Activated naive CD4-positive, alpha-beta T cell treated with Interleukin-2 at 50 U/mL for 16 hours (primary cell): ENCODE measurements at regions not wholly inside any gene's neighbourhood (a gene's known extent, or its start where the extent isn't known, plus 50 kb on each side); places are given as distances from the start of the nearest gene placed in this dataset.

Experiments
- DNase-seq: peaks from one replicate; pipeline ENCODE4 v3.0.0-alpha.2; 2020

DNA sequence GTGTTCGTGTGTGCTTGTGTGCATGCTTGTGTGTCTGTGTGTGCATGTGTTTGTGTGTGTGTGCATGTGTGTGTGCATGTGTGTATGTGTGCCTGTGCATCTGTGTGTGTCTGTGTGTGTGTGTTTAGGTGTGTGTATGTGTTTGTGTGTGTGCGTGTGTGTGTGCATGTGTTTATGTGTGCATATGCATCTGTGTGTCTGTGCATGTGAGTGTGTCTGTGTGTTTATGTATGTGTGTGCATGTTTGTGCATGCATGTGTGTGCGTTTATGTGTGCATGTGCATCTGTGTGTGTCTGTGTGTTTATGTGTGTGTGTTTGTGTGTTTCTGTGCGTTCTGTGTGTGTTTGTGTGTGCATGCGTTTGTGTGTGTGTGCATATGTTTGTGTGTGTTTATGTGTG, 106.6 kb upstream of the TNRC6C start:
- DNase-seq: no peak

DNA sequence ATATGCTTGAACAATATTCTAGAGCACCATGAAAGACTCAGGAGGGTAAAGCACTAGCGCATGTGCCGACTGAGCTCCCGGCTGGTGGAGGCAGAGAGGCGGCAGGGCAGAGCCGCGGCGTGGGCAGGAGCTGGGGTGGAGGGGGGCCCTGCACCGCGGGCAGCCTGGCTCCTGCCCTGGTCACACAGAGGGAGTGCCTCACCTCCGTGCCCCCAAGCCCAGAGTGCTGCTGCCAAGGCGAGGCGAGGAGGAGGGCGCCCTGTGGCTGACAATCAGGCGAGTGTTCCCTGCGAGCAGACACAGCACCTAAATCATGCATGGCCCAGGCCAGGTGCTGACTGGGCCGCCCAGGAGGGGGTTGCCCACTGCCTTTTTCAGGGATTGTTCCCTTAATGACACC, 105.8 kb upstream of the TNRC6C start:
- DNase-seq: no peak

DNA sequence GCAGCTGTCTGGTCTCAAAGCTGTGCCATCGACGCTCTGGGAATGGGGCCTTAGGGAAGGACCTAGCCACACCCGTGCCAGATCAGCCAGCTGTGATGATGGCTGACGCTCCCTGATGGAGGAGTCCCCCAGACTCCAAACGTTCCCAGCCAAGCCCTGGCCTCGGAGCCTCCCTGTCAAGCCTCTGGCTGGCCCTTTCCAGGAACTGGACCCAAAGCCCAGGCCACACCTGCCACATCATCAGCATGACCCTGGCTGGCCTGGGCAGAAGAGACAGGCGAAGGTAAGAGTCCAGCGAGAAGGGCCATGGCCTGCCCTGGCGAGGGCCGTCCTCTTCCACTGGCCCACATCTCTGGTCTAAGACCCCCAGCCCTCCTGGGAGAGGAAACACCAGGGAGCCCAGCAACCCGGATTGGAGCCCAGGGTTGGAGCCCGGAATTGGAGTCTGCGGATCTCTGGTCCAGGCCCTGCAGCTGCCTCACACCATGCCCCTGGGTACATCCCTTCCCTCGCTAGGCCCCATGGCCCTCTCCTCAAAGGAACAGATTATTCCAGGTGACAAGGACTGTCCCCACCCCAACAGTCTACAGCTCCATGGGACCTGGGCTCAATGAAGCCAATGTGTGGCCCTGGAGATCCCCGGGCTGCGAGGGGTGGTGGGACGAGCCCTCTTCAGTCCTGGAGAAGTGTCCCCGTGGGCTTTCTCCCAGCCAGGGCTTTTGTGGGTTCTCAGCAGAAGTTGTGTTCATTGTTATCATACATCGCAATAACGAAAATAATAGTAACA, 105.1 kb upstream of the TNRC6C start:
- DNase-seq: no peak

DNA sequence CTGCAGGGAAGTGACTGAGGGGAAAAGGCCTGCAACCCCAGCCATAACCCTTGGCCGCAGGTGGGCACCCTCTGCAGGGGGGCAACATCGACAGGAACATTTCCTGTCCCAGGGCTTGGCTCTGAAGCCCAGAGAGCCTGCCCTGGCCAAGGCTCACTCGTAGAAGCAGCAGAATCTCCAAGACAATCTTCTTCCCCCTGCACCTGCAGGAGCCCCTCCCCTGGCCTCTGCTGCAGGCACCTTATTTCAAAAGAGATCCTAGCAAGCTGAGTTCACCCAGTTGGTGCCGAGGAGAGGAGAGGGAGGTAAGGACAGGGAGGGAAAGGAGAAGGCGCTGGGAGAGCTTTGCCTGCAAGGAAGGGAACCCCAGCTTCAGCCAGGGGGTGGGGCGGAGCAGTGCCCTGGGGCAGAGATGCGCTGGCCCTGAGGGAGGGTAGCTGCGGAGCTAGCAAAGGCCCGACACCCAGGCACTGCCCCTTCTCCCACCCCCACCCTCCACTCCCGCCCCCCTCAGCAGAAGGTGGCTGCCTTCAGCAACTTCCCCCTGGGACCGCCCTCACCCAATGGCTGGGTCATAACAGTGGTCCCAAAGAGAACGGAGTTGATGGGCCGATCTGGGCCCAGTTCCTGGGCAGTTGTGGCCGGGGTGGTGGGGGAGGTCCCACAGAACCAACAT, 104.3 kb upstream of the TNRC6C start:
- no peak for DNase-seq

DNA sequence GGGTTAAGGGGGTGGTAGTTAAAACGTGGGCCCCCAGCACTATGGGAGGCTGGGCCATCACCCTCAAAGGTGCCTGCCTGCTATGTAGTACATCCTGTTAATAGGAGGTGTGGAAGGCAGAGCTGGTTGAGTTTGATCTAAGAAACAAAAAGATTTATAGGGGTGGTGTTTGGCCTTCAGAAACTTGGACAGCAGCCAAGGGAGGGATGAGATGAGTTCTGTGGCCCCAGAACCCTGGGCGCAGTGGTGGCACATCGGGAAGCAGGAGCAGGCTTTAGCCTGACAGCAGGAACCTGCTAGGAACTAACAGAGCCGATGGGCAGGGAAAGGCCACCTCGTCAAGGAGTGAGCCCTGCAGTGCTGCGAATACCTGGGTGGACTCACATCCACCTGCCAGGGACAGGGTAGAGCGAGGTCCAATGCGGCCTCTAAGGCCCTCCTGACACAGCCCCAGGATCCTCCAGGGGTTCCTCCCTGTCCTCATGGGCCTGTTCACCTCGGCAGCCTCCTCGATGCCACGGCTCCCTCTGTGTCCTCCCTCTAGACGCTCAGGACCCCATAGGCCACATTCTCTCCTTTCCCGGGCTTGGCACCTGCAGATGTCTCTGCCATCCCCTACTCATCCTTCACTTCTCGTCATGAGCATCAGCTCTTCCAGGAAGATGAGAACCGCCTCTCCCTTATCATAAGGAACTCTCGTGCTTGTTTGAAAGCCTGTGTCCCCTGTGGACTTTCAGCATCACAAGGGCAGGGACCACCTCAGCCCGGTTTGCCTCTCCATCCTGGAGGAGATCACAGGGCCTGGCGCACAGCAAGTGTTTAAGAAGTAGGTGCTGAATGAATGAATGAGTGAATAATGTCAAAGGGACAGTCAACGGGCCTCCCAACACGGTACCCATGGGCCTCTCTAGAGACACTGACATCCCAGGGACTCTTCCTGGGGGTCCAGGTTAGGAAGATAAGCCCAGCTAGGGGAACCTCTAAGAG, 103.5 kb upstream of the TNRC6C start:
- DNase-seq: no peak

DNA sequence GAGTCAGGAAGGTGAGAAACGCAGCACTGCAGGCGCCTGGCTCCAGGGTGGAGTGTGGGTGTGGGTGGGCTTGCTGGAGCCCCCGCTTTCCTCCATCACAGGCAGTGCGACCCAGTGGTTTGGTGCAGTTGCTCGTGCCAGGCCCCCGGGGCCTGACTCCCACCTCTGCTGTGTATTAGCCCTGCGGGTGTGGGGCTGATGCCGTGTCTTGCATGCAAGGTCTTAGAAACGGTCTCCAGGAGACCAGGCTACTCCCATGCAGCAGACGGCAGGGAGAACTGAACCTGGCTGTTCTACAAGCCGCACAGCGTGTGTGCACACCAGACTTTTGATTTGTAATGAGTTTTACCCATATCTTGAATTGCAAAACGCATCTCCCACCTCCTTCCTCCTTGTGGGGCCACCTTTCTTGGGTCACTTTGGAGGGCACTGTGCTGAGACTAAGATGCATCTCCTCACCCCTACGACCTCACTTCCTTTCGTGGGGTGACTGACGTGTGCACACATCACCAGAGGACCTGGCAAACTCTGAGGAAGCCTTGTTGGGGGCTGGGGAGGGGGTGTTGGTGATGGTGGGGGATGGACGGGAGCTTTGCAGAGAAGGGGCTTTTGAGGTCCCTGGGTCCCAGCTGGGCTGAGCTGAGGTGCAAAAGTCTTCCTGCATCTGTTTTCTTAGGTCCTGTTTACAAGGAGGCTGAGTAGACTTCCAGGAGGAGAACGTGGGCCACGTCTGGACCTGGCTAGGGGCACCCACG, 101.8 kb upstream of the TNRC6C start:
- DNase-seq: no peak

DNA sequence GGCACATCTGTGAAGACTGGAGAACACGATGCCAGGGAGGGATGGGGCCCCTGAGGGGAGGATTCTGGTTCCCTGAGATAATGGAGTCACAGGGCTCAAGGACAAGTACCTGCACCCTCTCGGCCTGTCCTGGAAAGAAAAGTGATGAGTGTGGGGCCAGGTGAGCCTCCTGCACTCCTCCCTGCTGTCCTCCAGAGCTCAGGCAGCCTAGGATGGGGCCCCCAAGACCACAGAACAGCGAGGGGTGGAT, 101.3 kb upstream of the TNRC6C start:
- DNase-seq: no peak

DNA sequence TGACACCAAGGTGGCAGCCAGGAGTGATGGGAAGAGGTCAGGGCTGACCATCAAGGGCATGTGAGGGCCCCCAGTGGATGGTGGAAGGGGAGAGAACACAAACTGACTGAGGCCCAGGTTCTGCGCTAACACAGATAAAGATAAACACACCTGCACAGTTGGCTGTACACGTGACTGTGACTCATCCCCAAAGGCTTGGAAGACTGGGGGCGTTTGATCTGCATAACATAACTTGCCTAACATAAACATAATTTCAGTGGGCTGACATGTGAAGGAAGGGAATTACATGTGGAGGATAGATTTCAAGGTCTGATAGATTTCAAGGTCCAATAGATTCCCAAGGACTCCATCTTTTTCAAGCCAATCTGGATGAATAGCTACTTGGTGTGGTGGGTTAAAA, 100.9 kb upstream of the TNRC6C start:
- peak; percentile 29 for DNase-seq

DNA sequence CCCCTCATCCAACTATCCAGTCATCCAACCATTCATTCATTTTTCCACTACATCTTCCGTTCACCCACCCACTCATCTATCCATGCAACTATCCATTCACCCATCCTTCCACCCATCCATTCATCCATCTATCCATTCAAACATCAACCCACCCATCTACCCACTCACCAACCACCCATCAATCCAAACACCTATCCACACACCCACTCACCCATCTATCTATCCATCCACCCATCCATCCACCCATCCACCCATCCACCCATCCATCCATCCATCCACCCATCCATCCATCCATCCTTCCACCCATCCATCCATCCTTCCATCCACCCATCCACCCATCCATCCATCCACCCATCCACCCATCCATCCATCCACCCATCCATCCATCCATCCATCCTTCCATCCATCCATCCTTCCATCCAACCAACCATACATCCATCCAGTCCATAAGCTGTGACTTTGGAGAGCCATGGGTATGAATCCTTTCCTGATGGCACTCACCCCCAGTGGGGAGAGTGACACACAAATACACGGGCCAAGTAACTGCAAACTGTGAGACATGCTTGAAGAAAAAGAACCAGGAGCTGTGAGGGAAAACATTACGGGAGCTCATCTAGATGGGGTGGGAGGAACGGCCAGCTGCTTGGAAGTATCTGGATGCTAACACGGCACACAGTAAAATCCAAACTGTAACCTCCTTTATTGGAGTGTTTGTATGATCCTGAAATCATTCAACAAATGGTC, 100.0 kb upstream of the TNRC6C start:
- DNase-seq: no peak

DNA sequence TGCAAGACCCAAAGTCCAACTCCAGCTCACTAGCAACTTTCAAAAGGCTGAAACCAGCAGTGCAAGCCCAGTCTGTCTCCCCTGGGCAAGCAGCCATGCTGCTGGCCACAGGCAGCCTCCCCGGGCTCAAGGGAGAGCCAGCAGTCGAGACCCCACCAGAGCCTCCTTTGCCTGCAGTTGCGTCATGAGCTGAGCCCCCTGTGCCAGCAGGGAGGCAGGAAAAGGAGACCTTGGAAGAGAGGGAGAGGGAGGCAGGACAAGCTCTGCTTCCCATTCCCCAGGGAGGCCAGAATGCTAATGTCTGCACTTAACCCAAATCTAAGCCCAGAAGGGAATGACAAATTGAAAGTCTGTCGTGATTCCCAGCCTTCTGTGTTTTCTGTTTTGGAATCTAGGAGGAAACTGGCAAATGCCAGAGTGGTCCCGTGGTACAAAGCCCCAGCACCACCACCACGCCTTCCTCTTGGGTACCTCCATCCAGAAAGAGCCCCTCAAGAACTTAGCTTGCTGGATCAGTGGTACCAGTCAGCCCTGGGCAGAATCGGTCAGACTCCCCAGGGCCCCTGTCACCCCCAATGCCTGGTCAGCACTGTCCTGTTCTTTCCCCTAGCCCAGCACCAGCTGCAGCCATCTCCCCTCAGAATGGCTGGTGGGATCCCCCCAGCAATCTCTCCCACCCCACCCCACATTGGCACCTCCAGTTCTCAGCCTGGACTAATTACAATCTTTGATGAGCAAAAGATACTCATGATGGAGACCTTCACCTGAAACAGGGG, 99.3 kb upstream of the TNRC6C start:
- no peak for DNase-seq

DNA sequence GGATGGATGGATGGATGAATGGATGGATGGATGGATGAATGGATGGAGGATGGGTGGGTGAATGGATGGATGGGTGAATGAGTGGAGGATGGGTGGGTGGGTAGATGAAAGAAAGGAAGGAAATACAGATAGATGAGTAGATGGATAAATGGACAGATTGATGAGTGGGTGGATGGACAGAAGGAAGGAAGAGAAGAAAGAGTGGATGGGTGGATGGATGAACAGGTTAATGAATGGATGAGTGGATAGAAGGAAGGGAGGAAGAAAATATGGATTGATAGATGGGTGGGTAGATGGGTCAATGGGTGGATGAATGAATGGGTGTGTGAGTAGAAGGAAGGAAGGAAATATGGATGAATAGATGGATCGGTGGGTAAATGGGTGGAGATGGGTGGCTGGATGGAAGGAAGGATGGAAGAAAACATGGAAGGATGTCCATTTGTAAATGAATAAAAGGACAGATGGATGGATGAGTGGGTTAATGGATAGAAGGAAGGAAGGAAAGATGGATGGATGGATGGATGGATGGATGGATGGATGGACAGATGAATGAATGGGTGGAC, 97.3 kb upstream of the TNRC6C start:
- DNase-seq: no peak

DNA sequence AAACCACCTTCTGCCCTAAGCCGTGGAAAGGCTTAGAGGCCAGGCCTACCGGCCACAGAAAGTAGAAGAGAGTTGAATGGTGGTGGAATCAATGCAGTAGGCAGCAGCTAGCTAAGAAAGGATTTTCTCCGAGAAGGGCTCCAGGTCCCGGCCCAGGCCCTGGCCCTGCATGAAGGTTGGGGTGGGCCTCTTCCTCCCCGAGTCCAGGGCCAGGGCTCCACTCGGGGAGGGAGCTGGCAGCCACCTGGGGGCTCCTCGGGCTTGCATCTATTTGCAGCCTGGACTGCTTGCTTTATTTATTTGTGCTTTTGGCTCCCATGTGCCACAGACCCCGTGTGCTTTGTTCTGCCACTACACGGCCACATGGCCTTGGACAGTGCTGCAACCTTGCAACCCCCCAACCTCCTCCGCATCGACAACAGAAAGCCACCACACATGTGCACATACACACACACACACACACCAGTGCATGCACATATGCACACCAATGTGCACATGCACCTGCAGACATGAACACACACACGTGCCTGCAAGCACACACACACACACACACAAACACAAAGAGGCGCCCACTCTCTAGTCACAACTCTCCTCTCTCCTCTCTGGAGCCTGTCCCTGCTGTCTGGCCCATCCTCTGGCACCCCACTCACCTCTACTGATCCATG, 96.4 kb upstream of the TNRC6C start:
- DNase-seq: no peak

DNA sequence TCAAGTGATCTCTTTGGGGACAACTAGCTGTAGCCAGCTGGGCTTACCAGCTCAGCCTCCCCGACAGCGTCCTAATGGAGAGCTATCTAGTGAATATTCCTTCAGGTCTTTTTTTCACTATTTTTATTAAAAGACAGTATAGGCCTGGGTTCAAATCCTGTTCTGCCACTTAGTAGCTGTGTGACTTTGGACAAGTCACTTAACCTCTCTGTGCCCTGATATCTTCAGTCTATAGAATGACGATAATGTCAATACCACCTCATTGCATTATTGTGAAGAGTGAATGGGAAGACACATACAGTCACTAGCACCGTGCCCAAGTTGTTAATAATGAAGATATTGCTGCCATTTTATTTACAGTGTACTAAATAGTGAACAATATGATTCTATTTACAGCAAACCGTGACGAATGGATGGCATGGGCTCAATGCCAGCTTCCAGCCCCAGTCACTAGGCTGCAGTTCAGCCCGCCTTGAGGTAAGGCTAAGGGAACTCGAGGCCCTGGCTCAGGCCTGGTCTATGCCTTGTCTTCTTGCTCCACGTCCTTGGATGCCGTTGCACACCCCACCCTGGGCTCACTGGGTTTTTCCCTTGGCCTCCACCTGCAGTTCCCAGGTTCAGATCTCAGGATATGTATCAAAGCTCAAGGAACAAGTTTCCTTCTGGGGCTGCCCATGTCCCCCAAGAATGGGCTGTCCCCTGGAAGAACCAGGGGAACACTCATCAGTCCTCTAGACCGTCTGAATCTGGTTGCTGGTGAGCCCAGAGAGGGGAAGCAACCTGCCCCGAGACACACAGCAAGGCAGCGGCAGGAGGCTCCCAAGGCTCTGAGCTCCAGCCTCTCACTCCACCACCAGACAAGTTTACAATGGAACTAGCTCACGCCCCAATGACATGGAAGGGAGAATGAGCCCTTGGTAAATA, 95.4 kb upstream of the TNRC6C start:
- no peak for DNase-seq

DNA sequence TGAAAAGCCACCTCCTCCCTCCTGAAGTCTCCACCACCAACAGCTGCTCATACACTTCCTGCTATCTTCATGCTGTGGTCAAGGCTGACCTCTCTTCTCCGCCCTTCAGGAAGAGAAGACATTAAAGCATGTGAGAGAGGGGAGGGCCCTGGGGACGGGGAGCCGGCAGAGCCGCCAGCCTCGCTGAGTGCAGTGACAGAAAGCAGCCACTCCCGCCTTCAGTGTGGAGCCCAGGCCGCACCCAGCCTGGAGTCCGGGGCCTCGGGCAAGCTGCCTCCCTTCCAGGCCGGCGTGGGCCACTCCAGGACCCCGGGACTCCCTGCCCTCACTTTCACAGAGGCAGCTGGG, 94.7 kb upstream of the TNRC6C start:
- DNase-seq: no peak

DNA sequence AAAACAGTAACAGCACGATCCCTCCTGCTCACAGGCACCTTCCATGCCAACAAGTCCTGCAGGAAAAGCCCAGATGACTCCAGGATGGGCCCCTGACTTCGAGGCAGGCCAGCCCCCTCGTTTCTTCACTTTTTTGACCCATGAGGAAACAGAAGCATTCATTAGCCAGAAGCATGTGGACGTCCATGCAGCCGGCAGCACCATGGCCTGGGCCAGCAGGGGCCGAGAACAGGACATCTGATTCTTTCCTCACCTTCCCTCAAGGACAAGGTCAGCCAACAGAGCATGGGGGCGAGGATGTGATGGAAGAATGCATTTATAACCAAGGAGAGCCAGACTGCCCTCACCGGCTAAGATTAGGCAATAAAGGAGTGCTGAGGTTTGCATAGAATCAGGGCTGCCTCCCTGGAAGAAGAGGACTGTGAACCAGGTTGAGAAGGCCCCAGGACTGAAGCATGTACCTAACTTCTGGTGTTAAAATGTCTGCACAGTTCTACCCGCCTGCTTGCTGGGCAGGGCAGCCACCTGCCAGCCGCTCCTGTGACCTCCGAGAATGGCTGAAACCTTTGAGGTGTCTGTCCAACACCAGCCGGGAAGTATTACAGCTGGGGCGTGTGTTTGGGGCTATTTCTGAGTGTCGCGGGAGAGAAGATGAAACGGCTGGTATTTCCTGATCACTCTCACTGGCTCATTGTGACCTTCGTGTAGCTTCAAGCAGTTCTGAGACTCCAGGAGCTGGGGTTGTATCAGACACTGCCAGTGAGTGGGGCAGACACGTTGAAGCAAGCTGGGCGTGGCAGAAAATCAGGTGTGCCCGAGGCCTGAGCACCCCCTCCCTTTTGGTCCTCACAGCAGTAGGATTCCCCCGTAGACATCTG, 94.0 kb upstream of the TNRC6C start:
- DNase-seq: no peak

DNA sequence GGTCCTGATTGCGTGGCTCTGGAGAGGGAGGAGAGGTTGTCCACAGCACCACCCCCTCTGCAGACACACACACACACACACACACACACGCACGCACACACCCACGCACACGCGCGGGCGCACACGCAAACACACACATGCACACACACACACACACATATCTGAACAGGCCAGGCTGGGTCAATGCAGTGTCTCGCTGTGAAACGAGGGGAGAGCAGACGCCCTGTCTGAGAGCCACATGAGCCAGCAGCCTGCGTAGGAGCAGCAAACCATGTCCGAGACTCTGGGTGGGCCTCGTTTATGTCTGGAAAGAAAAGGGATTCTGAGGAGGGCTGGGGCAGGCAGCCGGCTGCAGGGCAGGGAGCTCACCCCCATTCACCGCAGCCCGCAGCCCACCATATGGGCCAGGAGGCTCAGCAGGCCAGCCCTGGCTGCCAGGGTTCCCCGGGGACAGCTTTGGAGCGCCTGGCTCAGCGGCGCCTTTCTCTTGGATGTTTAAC, 93.3 kb upstream of the TNRC6C start:
- no peak for DNase-seq

DNA sequence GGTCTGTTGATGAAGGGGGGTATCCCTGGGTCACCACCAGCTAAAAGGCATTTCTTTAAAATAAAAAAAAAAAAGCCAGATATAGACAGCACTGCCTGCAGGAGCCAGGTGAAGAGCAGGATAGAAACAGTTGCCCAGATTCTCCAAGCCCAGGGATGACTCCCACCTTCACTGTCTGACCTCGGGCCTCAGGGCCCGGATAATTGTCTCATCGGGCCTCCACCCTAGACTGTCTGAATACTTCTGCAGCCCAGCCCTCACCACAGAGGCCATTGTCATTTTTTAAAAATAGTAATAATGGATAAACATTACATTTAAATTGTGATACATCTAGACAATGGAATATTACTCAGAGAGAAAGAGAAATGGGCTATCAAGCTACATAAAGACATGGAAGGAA, 92.8 kb upstream of the TNRC6C start:
- DNase-seq: no peak

DNA sequence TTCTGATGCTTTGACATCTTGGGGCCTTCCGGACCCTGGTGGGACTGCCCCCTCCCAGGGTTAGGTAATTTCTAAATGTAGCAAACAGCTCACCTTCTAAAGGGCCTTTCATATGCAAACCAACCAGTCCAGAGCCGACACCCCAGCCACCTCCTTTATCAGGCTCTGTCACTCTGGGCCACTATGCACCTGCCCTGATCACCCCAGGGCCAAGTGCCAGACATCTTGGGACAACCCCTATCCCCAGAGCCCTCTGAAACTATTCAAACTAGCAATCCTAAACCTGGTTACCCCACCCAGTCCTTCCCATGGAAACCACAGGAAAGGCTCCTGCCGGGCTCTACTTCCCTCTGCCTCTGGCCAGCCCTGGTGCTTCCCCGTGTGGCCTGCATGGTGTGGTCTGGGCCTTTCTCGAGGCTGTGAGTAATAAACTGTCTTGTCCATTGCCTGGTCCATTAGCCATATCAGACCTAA, 91.2 kb upstream of the TNRC6C start:
- no peak for DNase-seq
